CMK (cell line): ENCODE measurements at regions not wholly inside any gene's neighbourhood (a gene's known extent, or its start where the extent isn't known, plus 50 kb on each side); places are given as distances from the start of the nearest gene placed in this dataset.

Experiments
- DNase-seq: peaks from one replicate; pipeline ENCODE4 v3.0.0-alpha.2; 2010; ENCODE audit warnings: low read depth

GRCh38 chr6:130314271-130314670 lies 51.5 kb upstream of the TMEM200A start:
- no peak for DNase-seq

DNA sequence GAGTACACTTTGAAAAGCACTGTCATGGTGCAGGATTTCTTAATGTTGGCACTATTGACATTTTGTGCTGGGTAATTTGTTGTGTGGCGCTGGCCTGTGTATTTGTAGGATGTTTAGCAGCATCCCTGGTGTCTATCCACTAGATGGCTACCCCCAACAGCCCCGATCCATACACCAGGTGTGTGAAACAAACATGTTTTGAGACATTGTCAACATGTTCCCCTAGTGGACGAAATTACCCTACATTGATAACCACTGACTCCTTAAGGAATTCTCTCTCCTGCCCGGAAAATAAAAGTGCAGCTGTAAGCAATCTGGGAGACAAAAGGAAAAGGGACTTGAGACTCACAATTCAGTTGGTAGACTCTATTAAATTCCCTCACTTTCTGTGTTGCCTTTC lies 52.6 kb upstream of the TMEM200A start:
- no peak for DNase-seq

- no peak for DNase-seq
These were observed 56.8 kb upstream of the TMEM200A start for GRCh38 chr6:130309028-130309427.

- DNase-seq: no peak
These were observed 58.0 kb upstream of the TMEM200A start for GRCh38 chr6:130307752-130308361.

GRCh38 chr6:130306377-130306776 lies 59.4 kb upstream of the TMEM200A start:
- peak; percentile 22 for DNase-seq

- no peak for DNase-seq
These were observed 62.4 kb upstream of the TMEM200A start for GRCh38 chr6:130303431-130303830.

GRCh38 chr6:130298258-130298657 lies 67.6 kb upstream of the TMEM200A start:
- DNase-seq: no peak

GRCh38 chr6:130296854-130297253 lies 69.0 kb upstream of the TMEM200A start:
- DNase-seq: no peak

GRCh38 chr6:130293800-130294199 lies 71.0 kb upstream of the SAMD3 start:
- peak; percentile 21 for DNase-seq

- DNase-seq: no peak
These were observed 65.3 kb upstream of the SAMD3 start for GRCh38 chr6:130288065-130288464.

DNA sequence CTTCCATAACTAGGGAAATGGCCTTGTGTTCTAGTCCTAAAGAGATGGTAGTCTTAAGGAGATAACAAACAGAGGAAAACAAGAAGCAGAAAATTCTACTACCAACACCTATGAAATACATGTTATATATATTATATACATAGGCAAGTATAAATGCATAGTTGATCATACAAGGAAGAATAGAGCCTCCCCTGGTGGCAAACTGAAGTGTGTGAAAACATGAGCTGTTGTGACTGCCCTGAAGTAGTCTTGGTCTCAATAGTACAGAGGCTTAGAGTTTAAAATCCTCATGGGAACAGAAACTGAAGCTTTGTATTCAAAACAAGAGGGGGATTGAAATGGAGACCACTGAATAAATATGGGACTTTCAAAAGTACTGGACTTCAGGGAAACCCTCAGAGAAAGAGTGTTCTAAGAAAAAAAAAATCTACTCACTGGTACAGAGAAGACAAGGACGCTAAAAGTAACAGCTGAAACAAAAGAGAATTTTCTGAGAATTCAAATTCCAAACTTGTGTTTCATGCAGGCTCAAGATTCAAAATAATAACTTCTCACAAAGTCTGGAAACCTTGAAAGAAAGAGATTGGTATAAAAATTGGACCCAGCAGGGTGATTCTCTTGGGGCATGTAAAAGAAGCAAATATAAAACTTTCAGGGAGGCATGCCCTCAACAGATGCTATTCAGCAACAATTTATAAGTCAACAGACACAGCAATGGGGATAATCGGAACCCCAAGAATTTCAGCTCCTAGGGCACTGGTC lies 59.7 kb upstream of the SAMD3 start:
- no peak for DNase-seq

- no peak for DNase-seq
These were observed 53.8 kb upstream of the SAMD3 start for GRCh38 chr6:130276507-130276906.

- DNase-seq: no peak
These were observed 51.3 kb upstream of the SAMD3 start for GRCh38 chr6:130274007-130274406.
